B cell (primary cell): ENCODE measurements at regions not wholly inside any gene's neighbourhood (a gene's known extent, or its start where the extent isn't known, plus 50 kb on each side); places are given as distances from the start of the nearest gene placed in this dataset.

Experiments used
- ATAC-seq: fragments of 200-7000 bp; cut with Tn5 transposase; one replicate; pipeline ENCODE4 v1.10.0; 2021; ENCODE audit warnings: low read depth, mild to moderate bottlenecking, moderate number of reproducible peaks, moderate library complexity
- CTCF ChIA-PET: fragments of 350-600 bp; sonication (Branson Sonifier 250); formaldehyde crosslinking; loops from one replicate; lab custom pipeline; 2021; ENCODE audit warnings: antibody characterized with exemption, inconsistent platforms; lab: Charles Lee
- POLR2A ChIA-PET: fragments of 350-600 bp; sonication (Branson Sonifier 250); formaldehyde crosslinking; loops from one replicate; lab custom pipeline; 2021; ENCODE audit warnings: antibody characterized with exemption; lab: Charles Lee
- DNase-seq: peaks from one replicate; pipeline ENCODE4 v3.0.0; 2013
- H2AFZ ChIP-seq: 2 replicates; pipeline ENCODE4 v1.6.1; 2012; ENCODE audit warnings: mild to moderate bottlenecking, low read depth, low read length; ENCODE audit not compliant: insufficient read depth, poor library complexity, severe bottlenecking
- H3K27ac ChIP-seq, 2 donors: 1 replicate in 1 of 2; 2 replicates in 1 of 2; pipeline ENCODE4 v1.5.1; 2012 to 2013; ENCODE audit warnings: low read length in 2 of 2, mild to moderate bottlenecking in 2 of 2, moderate library complexity in 1 of 2
- H3K27me3 ChIP-seq, 4 experiments: fragments of 200-600 bp in 1 of 4; sonication (generic) in 1 of 4; replicated peaks in 1 of 4; 1 replicate in 2 of 4; 2 replicates in 2 of 4; pipeline versions ENCODE4 v1.6.1 to v1.7.0; 2013 to 2016; ENCODE audit warnings: low read length in 3 of 4, mild to moderate bottlenecking in 2 of 4, mixed read lengths in 1 of 4, moderate library complexity in 1 of 4; ENCODE audit not compliant: insufficient read depth in 4 of 4, control insufficient read depth in 3 of 4; ENCODE audit errors: control extremely low read depth in 1 of 4
- H3K36me3 ChIP-seq, 2 experiments: replicated peaks in 1 of 2; 1 replicate in 1 of 2; 2 replicates in 1 of 2; pipeline versions ENCODE4 v1.6.1 to v1.7.1; 2013; ENCODE audit warnings: low read length in 1 of 2; ENCODE audit not compliant: insufficient read depth in 2 of 2, control insufficient read depth in 1 of 2; ENCODE audit errors: control extremely low read depth in 1 of 2, extremely low read depth in 1 of 2
- H3K4me1 ChIP-seq, 2 donors: fragments of 200-600 bp in 1 of 2; sonication (generic) in 1 of 2; 1 replicate in 1 of 2; 2 replicates in 1 of 2; pipeline versions ENCODE4 v1.5.1 to v1.6.1; 2013 to 2017; ENCODE audit warnings: low read length in 2 of 2; ENCODE audit not compliant: control insufficient read depth in 2 of 2, insufficient read depth in 2 of 2
- H3K4me2 ChIP-seq: replicated peaks from 2 replicates; pipeline ENCODE3; 2012; ENCODE audit warnings: mild to moderate bottlenecking, low read depth, low read length; ENCODE audit not compliant: poor library complexity, severe bottlenecking
- H3K4me3 ChIP-seq, 5 experiments: fragments of 200-600 bp in 1 of 5; sonication (generic) in 1 of 5; 1 replicate in 3 of 5; 2 replicates in 2 of 5; pipeline versions ENCODE4 v1.5.1 to v1.7.0; 2011 to 2016; ENCODE audit warnings: low read length in 4 of 5, mild to moderate bottlenecking in 4 of 5, low read depth in 2 of 5, control low read depth in 1 of 5, moderate library complexity in 1 of 5; ENCODE audit not compliant: insufficient read depth in 1 of 5; ENCODE audit errors: control extremely low read depth in 1 of 5, extremely low read depth in 1 of 5
- H3K79me2 ChIP-seq: fragments of 200-600 bp; sonication (generic); one replicate; pipeline ENCODE4 v1.6.0; 2016; ENCODE audit warnings: low read length; ENCODE audit not compliant: control insufficient read depth, insufficient read depth
- H3K9ac ChIP-seq: fragments of 200-600 bp; sonication (generic); 2 replicates; pipeline ENCODE4 v1.6.1; 2017; ENCODE audit warnings: mild to moderate bottlenecking, low read length, moderate library complexity
- H3K9me3 ChIP-seq, 3 donors: one replicate each; pipeline versions ENCODE4 v1.6.1 to v1.7.1; 2013; ENCODE audit warnings: low read length in 2 of 3; ENCODE audit not compliant: control insufficient read depth in 2 of 3, insufficient read depth in 1 of 3; ENCODE audit errors: control extremely low read depth in 1 of 3
- H4K20me1 ChIP-seq: 2 replicates; pipeline ENCODE4 v1.6.0; 2012; ENCODE audit warnings: mild to moderate bottlenecking, low read length; ENCODE audit not compliant: insufficient read depth, control insufficient read depth, poor library complexity, severe bottlenecking
- H3K27ac Mint-ChIP-seq: one replicate; pipeline ENCODE4 v1.8.0; 2021; ENCODE audit warnings: mixed read lengths
- H3K27me3 Mint-ChIP-seq: one replicate; pipeline ENCODE4 v1.8.0; 2021; ENCODE audit warnings: mixed read lengths
- H3K4me1 Mint-ChIP-seq: one replicate; pipeline ENCODE4 v1.8.0; 2021; ENCODE audit warnings: mixed read lengths
- H3K4me3 Mint-ChIP-seq: one replicate; pipeline ENCODE4 v1.8.0; 2021; ENCODE audit warnings: mixed read lengths
- H3K9me3 Mint-ChIP-seq: one replicate; pipeline ENCODE4 v1.8.0; 2022; ENCODE audit warnings: mixed read lengths; ENCODE audit not compliant: insufficient read depth
- CTCF ChIP-seq: fragments of 200-600 bp; IDR thresholded peaks from one replicate; pipeline ENCODE4 v1.8.0; 2022; ENCODE audit warnings: antibody characterized with exemption, mild to moderate bottlenecking
- EZH2 ChIP-seq: IDR thresholded peaks from 2 replicates; pipeline ENCODE4 v1.6.1; 2012; ENCODE audit warnings: borderline replicate concordance, low read depth, mild to moderate bottlenecking, moderate library complexity, low read length; ENCODE audit not compliant: insufficient read depth, poor library complexity, severe bottlenecking
- WGBS: methylation state at CpG from one replicate; pipeline ENCODE4 v1.1.5; 2013; ENCODE audit warnings: missing lambda C conversion rate; ENCODE audit not compliant: insufficient coverage; 5-methylcytosine and 5-hydroxymethylcytosine counted together
- intact Hi-C: fragments of 100-400 bp; cut with micrococcal nuclease; formaldehyde crosslinking; loops from one replicate; pipeline ENCODE4 v1.10.0; 2022

- Histone ChIP-seq H3K9me3 (no peaks in the 10 kb centered on the region), H3K4me1 (no peaks in the 10 kb centered on the region), H3K9ac (no peak overlapping the region), H3K4me2 (no peak overlapping the region), H3K36me3 (no peaks in the 10 kb centered on the region), H4K20me1 (no peaks in the 10 kb centered on the region), H3K27me3 (no peaks in the 10 kb centered on the region), H3K79me2 (no peaks in the 10 kb centered on the region), H3K4me3 (no peak overlapping the region), H3K27ac (no peak overlapping the region), H2AFZ (no peak overlapping the region)
- no peak for ATAC-seq
- Mint-ChIP-seq H3K4me1 (no peaks in the 10 kb centered on the region), H3K9me3 (no peaks in the 10 kb centered on the region), H3K27me3 (peaks cover 9% of the 10 kb centered on the region), H3K27ac (no peak overlapping the region), H3K4me3 (no peak overlapping the region)
- WGBS = 100% methylated on average over 1 of the region's 1 CpG
- no peak for TF ChIP-seq CTCF
- TF ChIP-seq EZH2 = no peak
- CTCF ChIA-PET = no interaction called here
- no peak for DNase-seq
- intact Hi-C loops = no loop called here
- POLR2A ChIA-PET = no interaction called here
Observed at GRCh38 chr11:82663535-82663934, 70.1 kb downstream of the FAM181B start.

GRCh38 chr11:82653752-82654151 lies 79.9 kb downstream of the FAM181B start:
- peaks cover 10% of the 10 kb centered on the region for H3K27me3 Mint-ChIP-seq
- no peaks in the 10 kb centered on the region for H3K9me3 ChIP-seq
- intact Hi-C loops = no loop called here
- ChIA-PET POLR2A (no interaction called here), CTCF (interaction anchor here (1.5 kb wide), 1 partner anchor 11 kb away, joined by 3 read pairs; no protein-coding TSS in a partner anchor)
- ATAC-seq (no peak), DNase-seq (no peak)
- no peaks in the 10 kb centered on the region for H3K4me1 ChIP-seq
- H3K27ac Mint-ChIP-seq = no peak overlapping the region
- no peaks in the 10 kb centered on the region for H3K36me3 ChIP-seq
- TF ChIP-seq CTCF (no peak), EZH2 (no peak)
- H3K9ac ChIP-seq = no peak overlapping the region
- H2AFZ ChIP-seq = no peak overlapping the region
- WGBS = 78% methylated on average over 4 of the region's 4 CpGs
- no peaks in the 10 kb centered on the region for H3K4me1 Mint-ChIP-seq
- H3K4me2 ChIP-seq = no peak overlapping the region
- H3K27ac ChIP-seq = no peak overlapping the region
- no peak overlapping the region for H3K4me3 Mint-ChIP-seq
- no peaks in the 10 kb centered on the region for H4K20me1 ChIP-seq
- no peaks in the 10 kb centered on the region for H3K79me2 ChIP-seq
- H3K27me3 ChIP-seq = no peaks in the 10 kb centered on the region
- no peaks in the 10 kb centered on the region for H3K9me3 Mint-ChIP-seq
- no peak overlapping the region for H3K4me3 ChIP-seq
